Neural cell (in vitro differentiated cells): ENCODE measurements at regions not wholly inside any gene's neighbourhood (a gene's known extent, or its start where the extent isn't known, plus 50 kb on each side); places are given as distances from the start of the nearest gene placed in this dataset.

Experiments used
- H2AFZ ChIP-seq: fragments of 200-600, 300-800 bp; sonication (generic), shearing (Covaris generic); 2 replicates; pipeline ENCODE4 v1.6.0; 2014; ENCODE audit warnings: low read depth, mild to moderate bottlenecking, antibody characterized with exemption, low read length, moderate library complexity
- H3F3A ChIP-seq: fragments of 200-600 bp; shearing (Covaris generic); 2 replicates; pipeline ENCODE4 v1.6.1; 2016; ENCODE audit warnings: mild to moderate bottlenecking, moderate library complexity, mixed read lengths, antibody characterized with exemption, low read length; ENCODE audit not compliant: insufficient read depth, poor library complexity, severe bottlenecking
- H3K27ac ChIP-seq: fragments of 200-600, 300-800 bp; sonication (generic), shearing (Covaris generic); 2 replicates; pipeline ENCODE4 v1.5.1; 2014; ENCODE audit warnings: mild to moderate bottlenecking, low read length, moderate library complexity
- H3K27me3 ChIP-seq: fragments of 300-800, 200-600 bp; sonication (generic), shearing (Covaris generic); 2 replicates; pipeline ENCODE4 v1.6.0; 2014; ENCODE audit warnings: mild to moderate bottlenecking, low read depth, low read length, moderate library complexity; ENCODE audit not compliant: insufficient read depth
- H3K36me3 ChIP-seq: fragments of 300-800, 200-600 bp; sonication (generic), shearing (Covaris generic); 2 replicates; pipeline ENCODE4 v1.5.1; 2014; ENCODE audit warnings: mild to moderate bottlenecking, antibody characterized with exemption, low read length, moderate library complexity; ENCODE audit not compliant: insufficient read depth
- H3K4me2 ChIP-seq: fragments of 300-800, 200-600 bp; sonication (generic), shearing (Covaris generic); 2 replicates; pipeline ENCODE4 v1.6.0; 2014; ENCODE audit warnings: mild to moderate bottlenecking, low read length
- H3K4me3 ChIP-seq: fragments of 300-800, 200-600 bp; sonication (generic), shearing (Covaris generic); 2 replicates; pipeline ENCODE4 v1.5.1; 2014; ENCODE audit warnings: mild to moderate bottlenecking, low read length, moderate library complexity
- H3K79me2 ChIP-seq: fragments of 200-600 bp; shearing (Covaris generic); replicated peaks from 2 replicates; pipeline ENCODE4 v1.6.0; 2014; ENCODE audit warnings: mild to moderate bottlenecking, low read length, moderate library complexity; ENCODE audit not compliant: insufficient read depth
- H3K9ac ChIP-seq: fragments of 300-800, 200-600 bp; sonication (generic), shearing (Covaris generic); 2 replicates; pipeline ENCODE4 v1.6.1; 2016; ENCODE audit warnings: mild to moderate bottlenecking, low read length, mixed read lengths
- H3K9me2 ChIP-seq: fragments of 200-600 bp; shearing (Covaris generic); 2 replicates; pipeline ENCODE4 v1.6.1; 2016; ENCODE audit warnings: mild to moderate bottlenecking, low read length, mixed read lengths; ENCODE audit not compliant: insufficient read depth
- H3K9me3 ChIP-seq: fragments of 200-600, 300-800 bp; sonication (generic), shearing (Covaris generic); 2 replicates; pipeline ENCODE4 v1.6.1; 2016; ENCODE audit warnings: mild to moderate bottlenecking, mixed run types, low read length, moderate library complexity, mixed read lengths
- H4K20me1 ChIP-seq: fragments of 200-600 bp; shearing (Covaris generic); 2 replicates; pipeline ENCODE4 v1.6.1; 2016; ENCODE audit warnings: mild to moderate bottlenecking, mixed run types; ENCODE audit not compliant: insufficient read depth
- EP300 ChIP-seq: fragments of 450-650 bp; conservative IDR thresholded peaks from 2 replicates; pipeline ENCODE4 v1.6.1; 2014; ENCODE audit warnings: antibody characterized with exemption, mild to moderate bottlenecking, moderate library complexity; ENCODE audit not compliant: poor library complexity, severe bottlenecking
- EZH2 ChIP-seq: fragments of 200-600, 300-800 bp; shearing (Covaris generic), sonication (generic); IDR thresholded peaks from 2 replicates; pipeline ENCODE4 v1.6.1; 2014; ENCODE audit warnings: antibody characterized with exemption, low read length, borderline replicate concordance, mild to moderate bottlenecking; ENCODE audit not compliant: insufficient read depth, poor library complexity, severe bottlenecking
- MXI1 ChIP-seq: fragments of 450-650 bp; conservative IDR thresholded peaks from 2 replicates; pipeline ENCODE4 v1.6.1; 2014; ENCODE audit warnings: antibody characterized with exemption, mild to moderate bottlenecking; ENCODE audit not compliant: poor library complexity, severe bottlenecking
- POLR2AphosphoS5 ChIP-seq: IDR thresholded peaks from 2 replicates; pipeline ENCODE4 v1.6.1; 2012
- RAD21 ChIP-seq: fragments of 450-650 bp; conservative IDR thresholded peaks from 2 replicates; pipeline ENCODE4 v1.6.1; 2014; ENCODE audit warnings: antibody characterized with exemption, mild to moderate bottlenecking, moderate library complexity
- SMC3 ChIP-seq: fragments of 450-650 bp; conservative IDR thresholded peaks from 2 replicates; pipeline ENCODE4 v1.6.1; 2014; ENCODE audit warnings: antibody characterized with exemption, mild to moderate bottlenecking, moderate library complexity; ENCODE audit not compliant: poor library complexity
- TAF1 ChIP-seq: IDR thresholded peaks from 2 replicates; pipeline ENCODE4 v1.6.1; 2012; ENCODE audit warnings: low read depth
- TF ChIP-seq, protein P1 (sequence below): fragments of 450-650 bp; IDR thresholded peaks from 2 replicates; pipeline ENCODE4 v1.5.1; 2014; ENCODE audit warnings: antibody characterized with exemption, mild to moderate bottlenecking, moderate library complexity; ENCODE audit not compliant: poor library complexity, severe bottlenecking
- TF ChIP-seq, protein P2 (sequence below): IDR thresholded peaks from 2 replicates; pipeline ENCODE4 v1.6.1; 2012; ENCODE audit warnings: borderline replicate concordance

- Histone ChIP-seq H3K9ac (no peak overlapping the region), H3K36me3 (no peaks in the 10 kb centered on the region), H3K4me3 (no peak overlapping the region), H4K20me1 (no peaks in the 10 kb centered on the region), H2AFZ (no peak overlapping the region), H3K9me2 (no peaks in the 10 kb centered on the region), H3F3A (no peaks in the 10 kb centered on the region), H3K27me3 (no peaks in the 10 kb centered on the region), H3K27ac (no peak overlapping the region), H3K79me2 (no peaks in the 10 kb centered on the region), H3K9me3 (no peaks in the 10 kb centered on the region), H3K4me2 (no peak overlapping the region)
- TF ChIP-seq, protein P1, sequence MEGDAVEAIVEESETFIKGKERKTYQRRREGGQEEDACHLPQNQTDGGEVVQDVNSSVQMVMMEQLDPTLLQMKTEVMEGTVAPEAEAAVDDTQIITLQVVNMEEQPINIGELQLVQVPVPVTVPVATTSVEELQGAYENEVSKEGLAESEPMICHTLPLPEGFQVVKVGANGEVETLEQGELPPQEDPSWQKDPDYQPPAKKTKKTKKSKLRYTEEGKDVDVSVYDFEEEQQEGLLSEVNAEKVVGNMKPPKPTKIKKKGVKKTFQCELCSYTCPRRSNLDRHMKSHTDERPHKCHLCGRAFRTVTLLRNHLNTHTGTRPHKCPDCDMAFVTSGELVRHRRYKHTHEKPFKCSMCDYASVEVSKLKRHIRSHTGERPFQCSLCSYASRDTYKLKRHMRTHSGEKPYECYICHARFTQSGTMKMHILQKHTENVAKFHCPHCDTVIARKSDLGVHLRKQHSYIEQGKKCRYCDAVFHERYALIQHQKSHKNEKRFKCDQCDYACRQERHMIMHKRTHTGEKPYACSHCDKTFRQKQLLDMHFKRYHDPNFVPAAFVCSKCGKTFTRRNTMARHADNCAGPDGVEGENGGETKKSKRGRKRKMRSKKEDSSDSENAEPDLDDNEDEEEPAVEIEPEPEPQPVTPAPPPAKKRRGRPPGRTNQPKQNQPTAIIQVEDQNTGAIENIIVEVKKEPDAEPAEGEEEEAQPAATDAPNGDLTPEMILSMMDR: no peak
- no peak for TF ChIP-seq TAF1
- TF ChIP-seq MXI1: no peak
- no peak for TF ChIP-seq RAD21
- no peak for TF ChIP-seq EZH2
- no peak for TF ChIP-seq POLR2AphosphoS5
- TF ChIP-seq SMC3: no peak
Observed at GRCh38 chr20:39523405-39523804, 561.3 kb downstream of the DHX35 start.

DNA sequence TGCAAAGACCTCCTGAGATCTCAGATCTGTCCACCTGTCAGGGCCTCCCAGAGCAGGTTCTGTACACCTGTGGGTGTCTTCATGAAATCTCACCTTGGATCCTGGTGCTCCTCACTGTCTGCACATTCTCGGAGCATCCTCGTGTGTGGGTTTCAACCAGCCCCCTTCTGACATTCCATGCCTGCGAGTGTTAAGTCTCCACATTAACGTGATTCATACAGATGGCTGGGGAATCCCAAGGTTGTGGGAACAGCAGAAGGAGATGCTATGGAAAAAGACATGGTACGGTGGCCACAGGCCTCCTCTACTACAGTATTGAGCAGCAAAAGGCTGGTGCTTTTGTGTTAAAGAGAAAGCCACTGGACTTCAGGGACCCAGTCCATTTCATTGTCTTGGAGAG is 556.5 kb downstream of the DHX35 start:
- Histone ChIP-seq H3K4me3 (no peak overlapping the region), H3K9me3 (no peaks in the 10 kb centered on the region), H2AFZ (no peak overlapping the region), H3K27me3 (no peaks in the 10 kb centered on the region), H3K4me2 (no peak overlapping the region), H3K9me2 (no peaks in the 10 kb centered on the region), H3K9ac (no peak overlapping the region), H4K20me1 (no peaks in the 10 kb centered on the region), H3K36me3 (no peaks in the 10 kb centered on the region), H3K79me2 (no peaks in the 10 kb centered on the region), H3K27ac (no peak overlapping the region), H3F3A (no peaks in the 10 kb centered on the region)
- TF ChIP-seq TAF1 (no peak), POLR2AphosphoS5 (no peak)

DNA sequence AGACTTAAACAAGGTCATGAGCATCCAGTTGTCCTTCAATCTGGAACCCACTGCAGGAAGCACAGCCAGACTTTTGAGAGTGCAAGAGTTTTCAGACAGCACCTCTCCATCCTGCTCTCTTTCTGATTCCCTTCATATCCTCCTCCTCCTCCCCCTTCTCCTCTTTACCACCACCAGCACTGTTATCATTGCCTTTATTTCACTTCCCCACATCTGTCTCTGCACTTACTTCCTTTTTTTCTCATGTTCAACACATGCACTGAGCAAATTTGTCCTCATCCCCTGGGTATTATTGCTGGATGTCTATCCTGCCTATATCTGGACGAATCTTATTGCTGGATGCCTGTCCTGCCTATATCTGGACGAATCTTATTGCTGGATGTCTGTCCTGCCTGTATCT is 554.8 kb downstream of the DHX35 start:
- Histone ChIP-seq H3K36me3 (no peaks in the 10 kb centered on the region), H3K79me2 (no peaks in the 10 kb centered on the region), H3K4me2 (no peak overlapping the region), H3K9me3 (no peaks in the 10 kb centered on the region), H2AFZ (no peak overlapping the region), H3K27ac (no peak overlapping the region), H4K20me1 (no peaks in the 10 kb centered on the region), H3K4me3 (no peak overlapping the region), H3F3A (no peaks in the 10 kb centered on the region), H3K27me3 (no peaks in the 10 kb centered on the region), H3K9me2 (no peaks in the 10 kb centered on the region), H3K9ac (no peak overlapping the region)
- no peak for TF ChIP-seq TAF1
- TF ChIP-seq EZH2: no peak

DNA sequence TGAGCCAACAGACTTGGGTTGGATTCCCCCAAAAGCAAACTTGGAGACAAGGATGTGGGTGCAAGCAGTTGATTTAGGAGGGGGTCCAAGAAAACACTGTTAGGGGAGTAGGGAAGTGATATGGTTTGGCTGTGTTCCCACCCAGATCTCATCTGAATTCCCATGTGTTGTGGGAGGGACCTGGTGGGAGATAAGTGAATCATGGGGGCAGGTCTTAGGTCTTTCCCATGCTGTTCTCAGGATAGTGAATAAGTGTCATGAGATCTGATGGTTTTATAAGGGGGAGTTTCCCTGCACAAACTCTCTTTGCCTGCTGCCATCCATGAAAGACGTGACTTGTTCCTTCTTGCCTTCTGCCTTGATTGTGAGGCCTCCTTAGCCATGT is 542.6 kb downstream of the DHX35 start:
- Histone ChIP-seq H3K4me2 (no peak overlapping the region), H3K9me2 (no peaks in the 10 kb centered on the region), H3K27me3 (no peaks in the 10 kb centered on the region), H3K36me3 (no peaks in the 10 kb centered on the region), H4K20me1 (no peaks in the 10 kb centered on the region), H3K79me2 (no peaks in the 10 kb centered on the region), H3K9ac (no peak overlapping the region), H3K27ac (no peak overlapping the region), H3F3A (no peaks in the 10 kb centered on the region), H3K9me3 (no peaks in the 10 kb centered on the region), H2AFZ (no peak overlapping the region), H3K4me3 (no peak overlapping the region)
- TF ChIP-seq POLR2AphosphoS5 (no peak), EZH2 (no peak), EP300 (no peak), RAD21 (no peak), MXI1 (no peak), SMC3 (no peak), TAF1 (no peak)
- TF ChIP-seq, protein P1: no peak
- TF ChIP-seq, protein P2, sequence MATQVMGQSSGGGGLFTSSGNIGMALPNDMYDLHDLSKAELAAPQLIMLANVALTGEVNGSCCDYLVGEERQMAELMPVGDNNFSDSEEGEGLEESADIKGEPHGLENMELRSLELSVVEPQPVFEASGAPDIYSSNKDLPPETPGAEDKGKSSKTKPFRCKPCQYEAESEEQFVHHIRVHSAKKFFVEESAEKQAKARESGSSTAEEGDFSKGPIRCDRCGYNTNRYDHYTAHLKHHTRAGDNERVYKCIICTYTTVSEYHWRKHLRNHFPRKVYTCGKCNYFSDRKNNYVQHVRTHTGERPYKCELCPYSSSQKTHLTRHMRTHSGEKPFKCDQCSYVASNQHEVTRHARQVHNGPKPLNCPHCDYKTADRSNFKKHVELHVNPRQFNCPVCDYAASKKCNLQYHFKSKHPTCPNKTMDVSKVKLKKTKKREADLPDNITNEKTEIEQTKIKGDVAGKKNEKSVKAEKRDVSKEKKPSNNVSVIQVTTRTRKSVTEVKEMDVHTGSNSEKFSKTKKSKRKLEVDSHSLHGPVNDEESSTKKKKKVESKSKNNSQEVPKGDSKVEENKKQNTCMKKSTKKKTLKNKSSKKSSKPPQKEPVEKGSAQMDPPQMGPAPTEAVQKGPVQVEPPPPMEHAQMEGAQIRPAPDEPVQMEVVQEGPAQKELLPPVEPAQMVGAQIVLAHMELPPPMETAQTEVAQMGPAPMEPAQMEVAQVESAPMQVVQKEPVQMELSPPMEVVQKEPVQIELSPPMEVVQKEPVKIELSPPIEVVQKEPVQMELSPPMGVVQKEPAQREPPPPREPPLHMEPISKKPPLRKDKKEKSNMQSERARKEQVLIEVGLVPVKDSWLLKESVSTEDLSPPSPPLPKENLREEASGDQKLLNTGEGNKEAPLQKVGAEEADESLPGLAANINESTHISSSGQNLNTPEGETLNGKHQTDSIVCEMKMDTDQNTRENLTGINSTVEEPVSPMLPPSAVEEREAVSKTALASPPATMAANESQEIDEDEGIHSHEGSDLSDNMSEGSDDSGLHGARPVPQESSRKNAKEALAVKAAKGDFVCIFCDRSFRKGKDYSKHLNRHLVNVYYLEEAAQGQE: no peak
